MCF 10A (cell line): ENCODE measurements at regions not wholly inside any gene's neighbourhood (a gene's known extent, or its start where the extent isn't known, plus 50 kb on each side); places are given as distances from the start of the nearest gene placed in this dataset.
A peak's percentile ranks its signal among the peaks of the same experiment; 100 is the strongest.

Experiments
- BruUV-seq: library from RNA; stranded (reverse); fragments of 400-500 nt; replicated peaks from 2 replicates; lab custom pipeline; 2021; lab: Mats Ljungman, UMichigan
- CTCF ChIA-PET: fragments of 300-600 bp; sonication (Branson Sonifier 250); formaldehyde crosslinking; extraction: SDS; loops from one replicate; lab custom pipeline; 2021; ENCODE audit warnings: antibody characterized with exemption, inconsistent platforms; lab: Yijun Ruan, JAX
- POLR2A ChIA-PET: fragments of 300-600, 350-650 bp; sonication (Branson Sonifier 250); formaldehyde crosslinking; extraction: SDS; loops from one replicate; lab custom pipeline; 2020; ENCODE audit warnings: antibody characterized with exemption, inconsistent platforms; lab: Yijun Ruan, JAX
- DNase-seq: peaks from one replicate; pipeline ENCODE4 v3.0.0-alpha.2; 2018; ENCODE audit not compliant: unreplicated experiment
- H3K27ac Mint-ChIP-seq: one replicate; pipeline ENCODE4 v1.8.0; 2022; ENCODE audit warnings: mild to moderate bottlenecking, low read depth, mixed read lengths; ENCODE audit not compliant: unreplicated experiment
- H3K27me3 Mint-ChIP-seq: one replicate; pipeline ENCODE4 v1.8.0; 2022; ENCODE audit warnings: mixed read lengths; ENCODE audit not compliant: insufficient read depth, unreplicated experiment
- H3K36me3 Mint-ChIP-seq: one replicate; pipeline ENCODE4 v1.8.0; 2022; ENCODE audit warnings: mild to moderate bottlenecking, moderate library complexity, mixed read lengths; ENCODE audit not compliant: insufficient read depth, unreplicated experiment
- H3K4me1 Mint-ChIP-seq: one replicate; pipeline ENCODE4 v1.8.0; 2022; ENCODE audit warnings: mixed read lengths; ENCODE audit not compliant: insufficient read depth, unreplicated experiment
- H3K4me3 Mint-ChIP-seq: one replicate; pipeline ENCODE4 v1.8.0; 2022; ENCODE audit warnings: mild to moderate bottlenecking, moderate library complexity, mixed read lengths; ENCODE audit not compliant: unreplicated experiment
- H3K9me3 Mint-ChIP-seq: one replicate; pipeline ENCODE4 v1.8.0; 2022; ENCODE audit warnings: mixed read lengths; ENCODE audit not compliant: unreplicated experiment
- intact Hi-C: fragments of 100-400 bp; cut with micrococcal nuclease; formaldehyde crosslinking; loops from 2 replicates; pipeline ENCODE4 v1.14.1; 2022
- TF ChIP-seq, protein P1 (sequence below): fragments of 200-600 bp; IDR thresholded peaks from one replicate; pipeline ENCODE4 v1.8.0; 2022; ENCODE audit warnings: antibody characterized with exemption, mild to moderate bottlenecking; ENCODE audit not compliant: unreplicated experiment

DNA sequence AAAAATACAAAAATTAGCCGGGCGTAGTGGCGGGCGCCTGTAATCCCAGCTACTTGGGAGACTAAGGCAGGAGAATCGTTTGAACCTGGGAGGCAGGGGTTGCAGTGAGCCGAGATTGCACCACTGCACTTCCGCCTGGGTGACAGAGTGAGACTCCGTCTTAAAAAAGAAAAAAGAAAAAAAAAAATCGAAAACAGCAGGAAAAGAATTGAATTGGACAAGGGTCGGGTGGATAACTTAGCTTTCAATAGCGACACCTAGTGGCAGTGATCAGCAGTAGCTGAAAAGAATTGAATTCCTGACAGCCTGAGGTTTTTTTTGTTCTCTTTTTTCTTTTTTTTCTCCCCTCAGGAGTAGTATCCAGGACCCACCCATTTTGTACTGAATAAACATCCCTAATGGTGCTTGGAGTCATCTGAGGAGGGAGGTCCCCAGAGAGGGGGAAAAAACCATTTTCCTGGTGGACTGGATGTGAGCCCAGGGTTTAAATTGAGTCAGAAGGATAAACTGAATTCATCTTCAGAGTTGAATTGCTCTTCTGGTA is 55.1 kb downstream of the CYCS start:
- no TSS peak for BruUV-seq
- no peaks in the 10 kb centered on the region for H3K9me3 Mint-ChIP-seq
- DNase-seq: peak; percentile 70
- H3K27ac Mint-ChIP-seq: no peak overlapping the region
- ChIA-PET CTCF (interaction anchor here (0.6 to 2.8 kb wide), 37 partner anchors 9 to 1211 kb away, joined by 3 to 26 read pairs (median 4); no protein-coding TSS in a partner anchor), POLR2A (interaction anchor here (0.8 to 2.2 kb wide), 6 partner anchors 9 to 249 kb away, joined by 3 to 16 read pairs (median 4); partner anchors contain the start of gene OSBPL3)
- no peak overlapping the region for H3K4me3 Mint-ChIP-seq
- no peaks in the 10 kb centered on the region for H3K27me3 Mint-ChIP-seq
- intact Hi-C loops: loop anchor here (1.0 to 2.0 kb wide), 4 partner anchors 90 to 258 kb away; partner anchors contain the start of gene OSBPL3
- peaks cover 8% of the 10 kb centered on the region for H3K4me1 Mint-ChIP-seq
- TF ChIP-seq, protein P1, sequence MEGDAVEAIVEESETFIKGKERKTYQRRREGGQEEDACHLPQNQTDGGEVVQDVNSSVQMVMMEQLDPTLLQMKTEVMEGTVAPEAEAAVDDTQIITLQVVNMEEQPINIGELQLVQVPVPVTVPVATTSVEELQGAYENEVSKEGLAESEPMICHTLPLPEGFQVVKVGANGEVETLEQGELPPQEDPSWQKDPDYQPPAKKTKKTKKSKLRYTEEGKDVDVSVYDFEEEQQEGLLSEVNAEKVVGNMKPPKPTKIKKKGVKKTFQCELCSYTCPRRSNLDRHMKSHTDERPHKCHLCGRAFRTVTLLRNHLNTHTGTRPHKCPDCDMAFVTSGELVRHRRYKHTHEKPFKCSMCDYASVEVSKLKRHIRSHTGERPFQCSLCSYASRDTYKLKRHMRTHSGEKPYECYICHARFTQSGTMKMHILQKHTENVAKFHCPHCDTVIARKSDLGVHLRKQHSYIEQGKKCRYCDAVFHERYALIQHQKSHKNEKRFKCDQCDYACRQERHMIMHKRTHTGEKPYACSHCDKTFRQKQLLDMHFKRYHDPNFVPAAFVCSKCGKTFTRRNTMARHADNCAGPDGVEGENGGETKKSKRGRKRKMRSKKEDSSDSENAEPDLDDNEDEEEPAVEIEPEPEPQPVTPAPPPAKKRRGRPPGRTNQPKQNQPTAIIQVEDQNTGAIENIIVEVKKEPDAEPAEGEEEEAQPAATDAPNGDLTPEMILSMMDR: peak; percentile 85
- no peaks in the 10 kb centered on the region for H3K36me3 Mint-ChIP-seq

DNA sequence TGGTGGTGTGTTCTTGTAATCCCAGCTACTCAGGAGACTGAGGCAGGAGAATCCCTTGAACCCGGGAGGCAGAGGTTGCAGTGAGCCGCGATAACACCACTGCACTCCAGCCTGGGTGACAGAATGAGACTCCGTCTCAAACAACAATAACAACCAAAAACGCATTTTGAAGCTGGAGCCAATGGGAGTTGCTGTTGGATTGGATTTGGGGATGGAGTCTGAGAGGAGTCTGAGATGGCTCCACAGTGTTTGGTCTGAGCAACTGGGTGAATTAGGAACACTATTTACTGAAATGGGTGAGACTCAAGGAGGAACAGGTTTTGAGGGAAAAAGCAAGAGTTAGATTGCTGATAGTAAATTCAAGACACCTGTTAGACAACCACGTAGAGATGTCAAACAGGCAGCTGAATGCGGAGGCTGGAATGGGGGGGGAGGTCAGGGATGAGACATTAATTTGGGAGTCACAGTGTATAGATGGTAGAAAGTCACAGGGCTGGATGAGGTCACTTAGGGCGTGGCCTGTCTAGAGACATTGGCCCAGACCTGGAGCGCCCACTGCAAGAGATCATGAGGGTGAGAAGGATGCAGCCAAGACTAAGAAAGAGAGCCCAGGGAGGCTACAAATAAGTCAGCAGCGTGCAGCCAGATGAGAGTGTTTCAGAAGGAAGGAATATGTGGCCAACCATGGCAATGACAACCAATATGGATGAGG is 56.4 kb downstream of the CYCS start:
- Mint-ChIP-seq H3K4me3 (no peak overlapping the region), H3K4me1 (peaks cover 8% of the 10 kb centered on the region), H3K36me3 (no peaks in the 10 kb centered on the region), H3K27ac (no peak overlapping the region), H3K27me3 (no peaks in the 10 kb centered on the region), H3K9me3 (no peaks in the 10 kb centered on the region)
- intact Hi-C loops: no loop called here
- TF ChIP-seq, protein P1: no peak
- BruUV-seq: no TSS peak
- CTCF ChIA-PET: interaction anchor here (0.6 to 3.6 kb wide), 13 partner anchors 23 to 262 kb away, joined by 3 to 34 read pairs (median 4); partner anchors contain the start of gene OSBPL3
- POLR2A ChIA-PET: interaction anchor here (0.8 to 0.9 kb wide), 2 partner anchors 19 to 87 kb away, joined by 3 read pairs; no protein-coding TSS in a partner anchor
- DNase-seq: no peak

DNA sequence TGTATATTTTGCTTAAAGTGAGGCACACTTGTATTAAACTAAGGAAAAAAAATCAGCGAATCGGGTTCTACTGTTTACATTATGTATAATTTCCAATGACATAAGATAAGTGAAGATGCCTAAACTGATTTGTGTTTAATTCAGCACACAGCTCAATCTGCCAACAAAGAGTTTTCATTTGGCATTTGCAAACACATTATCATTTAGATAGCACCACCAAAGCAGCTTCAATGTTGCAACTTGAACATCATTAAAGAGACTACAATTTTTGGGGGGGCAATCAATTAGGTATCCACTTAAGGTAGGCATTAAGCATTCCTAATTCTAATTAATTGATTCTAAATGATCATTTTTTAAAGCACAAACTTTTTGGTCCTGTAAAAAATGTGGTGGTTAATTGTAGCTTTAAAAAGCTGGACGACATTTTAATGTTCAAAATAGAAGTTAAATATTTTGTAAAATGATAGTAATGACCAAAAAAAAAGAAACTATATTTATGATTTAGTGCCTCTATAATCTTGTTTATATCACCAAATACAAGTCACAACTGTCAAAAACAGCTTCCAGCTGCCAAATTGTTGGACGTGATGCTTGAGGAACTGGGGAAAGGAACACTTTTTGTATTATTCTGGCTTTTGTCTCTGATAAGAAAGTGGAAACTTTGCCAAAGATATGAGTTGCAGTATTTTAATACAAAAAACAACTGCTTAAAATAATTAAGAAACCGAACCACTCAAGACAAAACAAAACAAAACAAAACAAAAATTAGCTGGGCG is 57.1 kb downstream of the CYCS start:
- TF ChIP-seq, protein P1: no peak
- H3K4me1 Mint-ChIP-seq: peaks cover 8% of the 10 kb centered on the region
- no TSS peak for BruUV-seq
- H3K4me3 Mint-ChIP-seq: no peak overlapping the region
- CTCF ChIA-PET: interaction anchor here (0.5 to 3.6 kb wide), 17 partner anchors 16 to 1162 kb away, joined by 3 to 34 read pairs (median 4); partner anchors contain the start of gene OSBPL3
- no peaks in the 10 kb centered on the region for H3K36me3 Mint-ChIP-seq
- no peaks in the 10 kb centered on the region for H3K9me3 Mint-ChIP-seq
- POLR2A ChIA-PET: interaction anchor here (0.6 to 0.9 kb wide), 3 partner anchors 18 to 247 kb away, joined by 3 read pairs; no protein-coding TSS in a partner anchor
- H3K27ac Mint-ChIP-seq: no peak overlapping the region
- H3K27me3 Mint-ChIP-seq: no peaks in the 10 kb centered on the region
- intact Hi-C loops: no loop called here
- no peak for DNase-seq
